ENCODE measurements at regions not wholly inside any gene's neighbourhood (a gene's known extent, or its start where the extent isn't known, plus 50 kb on each side); places are given as distances from the start of the nearest gene placed in this dataset.
A peak's percentile ranks its signal among the peaks of the same experiment; 100 is the strongest.

DNA sequence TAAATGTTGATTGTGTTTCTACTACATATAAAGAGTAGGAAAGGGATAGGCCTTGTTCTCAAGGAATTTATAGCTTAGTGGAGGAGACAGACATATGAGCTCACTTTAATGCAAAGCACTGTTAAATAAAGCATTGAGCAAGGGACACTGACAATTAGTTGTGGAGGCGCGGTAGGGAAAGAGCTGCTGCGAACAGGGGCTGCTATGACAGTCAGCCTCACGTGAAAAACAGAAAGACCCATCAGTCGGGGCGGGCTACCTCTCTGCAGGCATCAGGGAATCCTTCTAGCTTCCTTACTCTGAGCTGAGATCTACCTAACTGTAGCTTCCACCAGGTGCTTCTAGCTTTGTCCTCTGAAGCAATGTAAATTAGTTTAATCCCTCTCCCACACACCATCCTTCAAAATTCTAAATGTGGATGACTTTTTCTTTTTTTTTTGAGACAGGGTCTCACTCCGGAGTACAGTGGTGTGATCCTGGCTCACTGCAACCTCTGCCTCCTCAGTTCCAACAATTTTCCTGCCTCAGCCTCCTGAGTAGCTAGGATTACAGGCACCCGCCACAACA, 129.9 kb upstream of the ZFHX3 start:
- DNase-seq (no peak), FAIRE-seq (no peak), ATAC-seq (no peak)
- H3K4me1 ChIP-seq: no peaks in the 10 kb centered on the region
- WGBS, 2 donors: 78 to 81% methylated on average over 8 of the region's 8 CpGs
- H3K27ac ChIP-seq: no peak overlapping the region
- H3K4me3 ChIP-seq: no peak overlapping the region
- TF ChIP-seq, protein P1, sequence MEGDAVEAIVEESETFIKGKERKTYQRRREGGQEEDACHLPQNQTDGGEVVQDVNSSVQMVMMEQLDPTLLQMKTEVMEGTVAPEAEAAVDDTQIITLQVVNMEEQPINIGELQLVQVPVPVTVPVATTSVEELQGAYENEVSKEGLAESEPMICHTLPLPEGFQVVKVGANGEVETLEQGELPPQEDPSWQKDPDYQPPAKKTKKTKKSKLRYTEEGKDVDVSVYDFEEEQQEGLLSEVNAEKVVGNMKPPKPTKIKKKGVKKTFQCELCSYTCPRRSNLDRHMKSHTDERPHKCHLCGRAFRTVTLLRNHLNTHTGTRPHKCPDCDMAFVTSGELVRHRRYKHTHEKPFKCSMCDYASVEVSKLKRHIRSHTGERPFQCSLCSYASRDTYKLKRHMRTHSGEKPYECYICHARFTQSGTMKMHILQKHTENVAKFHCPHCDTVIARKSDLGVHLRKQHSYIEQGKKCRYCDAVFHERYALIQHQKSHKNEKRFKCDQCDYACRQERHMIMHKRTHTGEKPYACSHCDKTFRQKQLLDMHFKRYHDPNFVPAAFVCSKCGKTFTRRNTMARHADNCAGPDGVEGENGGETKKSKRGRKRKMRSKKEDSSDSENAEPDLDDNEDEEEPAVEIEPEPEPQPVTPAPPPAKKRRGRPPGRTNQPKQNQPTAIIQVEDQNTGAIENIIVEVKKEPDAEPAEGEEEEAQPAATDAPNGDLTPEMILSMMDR (IDR thresholded peaks at IDR 0.05): no peak
- intact Hi-C loops (cut with DNase I): loop anchor here in 1 of 3 donors (10.0 kb wide), 1 partner anchor 103 kb away; no protein-coding TSS in a partner anchor
- H3K27me3 ChIP-seq: no peaks in the 10 kb centered on the region
- no peaks in the 10 kb centered on the region for H3K9me3 ChIP-seq
- H3K36me3 ChIP-seq: no peaks in the 10 kb centered on the region

- intact Hi-C loops (cut with DNase I): loop anchor here in 1 of 3 donors (10.0 kb wide), 1 partner anchor 102 kb away; no protein-coding TSS in a partner anchor
- TF ChIP-seq, protein P1 (IDR thresholded peaks at IDR 0.05): peak in 1 of 4 donors; percentile 23
- no peaks in the 10 kb centered on the region for H3K27me3 ChIP-seq
- WGBS, 2 donors: 50 to 53% methylated on average over 2 of the region's 2 CpGs
- H3K4me1 ChIP-seq: peaks cover 0 to 6% (median 4%) of the 10 kb centered on the region in 3 donors
- DNase-seq (no peak), FAIRE-seq (no peak), ATAC-seq (peak in 3 of 4 donors; percentile 26 to 52 (median 41))
- H3K36me3 ChIP-seq: no peaks in the 10 kb centered on the region
- H3K4me3 ChIP-seq: no peak overlapping the region
- H3K9me3 ChIP-seq: no peaks in the 10 kb centered on the region
- H3K27ac ChIP-seq: no peak overlapping the region
Measured at GRCh38 chr16:73176577-73177013, 128.7 kb upstream of the ZFHX3 start.

GRCh38 chr16:73172973-73173709, 125.2 kb upstream of the ZFHX3 start:
- Histone ChIP-seq H3K27ac (no peak overlapping the region), H3K27me3 (no peaks in the 10 kb centered on the region), H3K9me3 (no peaks in the 10 kb centered on the region), H3K4me1 (peaks cover 0 to 6% (median 4%) of the 10 kb centered on the region in 3 donors), H3K4me3 (no peak overlapping the region), H3K36me3 (no peaks in the 10 kb centered on the region)
- ATAC-seq (peak in 1 of 4 donors; percentile 36), FAIRE-seq (no peak), DNase-seq (no peak)
- TF ChIP-seq, protein P1 (IDR thresholded peaks at IDR 0.05): peak in 1 of 4 donors; percentile 6
- WGBS, 2 donors: 34 to 43% methylated on average over 18 of the region's 18 CpGs
- intact Hi-C loops (cut with DNase I): loop anchor here in 1 of 3 donors (10.0 kb wide), 1 partner anchor 98 kb away; no protein-coding TSS in a partner anchor

DNA sequence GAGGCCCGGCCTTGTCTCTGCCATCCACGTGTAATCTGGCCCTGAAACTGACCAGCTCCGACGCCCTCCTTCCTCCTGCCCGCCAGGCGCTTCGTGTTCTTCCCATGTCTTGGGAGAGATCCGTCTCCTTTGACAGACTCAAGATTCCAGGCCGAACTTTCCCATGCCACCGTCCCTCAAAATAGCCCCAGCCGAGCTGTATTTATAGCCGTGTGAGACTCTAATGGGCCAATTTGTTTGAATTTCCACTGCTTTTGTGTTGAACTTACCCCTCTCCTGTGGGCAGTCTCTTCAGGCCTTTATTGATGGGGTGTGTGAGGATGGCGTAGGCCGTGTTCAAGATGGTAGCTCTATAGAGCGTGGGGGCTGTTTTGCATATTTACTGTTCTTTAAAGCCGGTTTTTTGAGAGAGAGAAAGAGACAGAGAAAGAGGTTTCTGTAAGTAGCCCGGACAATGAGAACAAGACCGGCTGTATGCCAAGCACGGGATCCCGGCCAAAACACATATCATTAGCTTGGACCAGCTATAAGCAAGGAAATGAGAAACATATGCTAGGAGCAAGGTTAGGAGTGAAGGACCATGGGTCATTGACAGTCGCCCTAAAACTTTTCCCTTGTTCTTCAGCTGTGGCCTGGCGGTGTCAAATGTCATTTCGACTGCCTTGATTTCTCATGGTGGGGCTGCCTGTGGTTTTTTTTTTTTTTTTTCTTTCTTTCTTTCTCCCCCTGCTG, 124.5 kb upstream of the ZFHX3 start:
- peak overlapping the region in 1 of 4 donors; percentile 10 for H3K4me3 ChIP-seq
- no peaks in the 10 kb centered on the region for H3K9me3 ChIP-seq
- H3K27me3 ChIP-seq: no peaks in the 10 kb centered on the region
- peak overlapping the region in 1 of 4 donors; percentile 44 for H3K27ac ChIP-seq
- no peaks in the 10 kb centered on the region for H3K36me3 ChIP-seq
- TF ChIP-seq, protein P1 (IDR thresholded peaks at IDR 0.05): peak in 2 of 4 donors; percentile 12 to 18
- peak; percentile 37 for FAIRE-seq
- ATAC-seq: peak; percentile 88 to 94 (median 90)
- WGBS, 2 donors: 30 to 32% methylated on average over 23 of the region's 23 CpGs
- peak; percentile 78 to 89 (median 83) for DNase-seq
- H3K4me1 ChIP-seq: peaks cover 0 to 6% (median 4%) of the 10 kb centered on the region in 3 donors
- intact Hi-C loops (cut with DNase I): loop anchor here in 1 of 3 donors (10.0 kb wide), 1 partner anchor 98 kb away; no protein-coding TSS in a partner anchor
